Esophagus squamous epithelium (tissue), 5 donors: ENCODE measurements at regions not wholly inside any gene's neighbourhood (a gene's known extent, or its start where the extent isn't known, plus 50 kb on each side); places are given as distances from the start of the nearest gene placed in this dataset.

Source experiments
- DNase-seq: peaks from one replicate; lab custom pipeline; 2025; lab: John Stamatoyannopoulos, UW
- H3K27ac ChIP-seq, 4 donors: fragments of 200-600 bp; sonication (generic); one replicate each; pipeline ENCODE4 v1.5.1; 2016 to 2019; ENCODE audit warnings: mild to moderate bottlenecking in 1 of 4
- H3K27me3 ChIP-seq, 4 donors: fragments of 200-600 bp; sonication (generic); 1 replicate in 3 of 4; 2 replicates in 1 of 4; pipeline versions ENCODE4 v1.5.1 to v1.6.0; 2017 to 2021; ENCODE audit warnings: antibody characterized with exemption in 1 of 4
- H3K36me3 ChIP-seq, 3 donors: fragments of 200-600 bp; sonication (generic); one replicate each; pipeline ENCODE4 v1.5.1; 2016 to 2019
- H3K4me1 ChIP-seq, 3 donors: fragments of 200-600 bp; sonication (generic); one replicate each; pipeline ENCODE4 v1.5.1; 2017 to 2019
- H3K4me3 ChIP-seq, 4 donors: fragments of 200-600 bp; sonication (generic); 1 replicate in 3 of 4; 2 replicates in 1 of 4; pipeline ENCODE4 v1.5.1; 2016 to 2019; ENCODE audit warnings: mild to moderate bottlenecking in 2 of 4, moderate library complexity in 1 of 4
- H3K9me3 ChIP-seq, 3 donors: fragments of 200-600 bp; sonication (generic); one replicate each; pipeline ENCODE4 v1.5.1; 2016 to 2019
- POLR2A ChIP-seq, 4 donors: fragments of 450-650 bp; IDR thresholded peaks; one replicate each; pipeline ENCODE4 v1.6.1; 2017; ENCODE audit warnings: antibody characterized with exemption in 4 of 4, mild to moderate bottlenecking in 4 of 4, moderate library complexity in 3 of 4
- WGBS, 2 donors: methylation state at CpG; one replicate each; pipeline ENCODE4 v1.1.5; 2018; 5-methylcytosine and 5-hydroxymethylcytosine counted together
- intact Hi-C: fragments of 100-400 bp; cut with DNase I; formaldehyde crosslinking; loops from one replicate; pipeline ENCODE4 v1.15.0; 2022
- TF ChIP-seq, protein P1 (sequence below), 6 experiments: fragments of 450-650 bp in 4 of 6; fragments of 200-600 bp in 2 of 6; sonication (generic) in 2 of 6; IDR thresholded peaks; one replicate each; pipeline ENCODE4 v1.5.1; 2016 to 2019; ENCODE audit warnings: antibody characterized with exemption in 6 of 6, mild to moderate bottlenecking in 4 of 6, moderate library complexity in 4 of 6
- donor health status: DM: yes; HTN: yes; CAD: no.

DNA sequence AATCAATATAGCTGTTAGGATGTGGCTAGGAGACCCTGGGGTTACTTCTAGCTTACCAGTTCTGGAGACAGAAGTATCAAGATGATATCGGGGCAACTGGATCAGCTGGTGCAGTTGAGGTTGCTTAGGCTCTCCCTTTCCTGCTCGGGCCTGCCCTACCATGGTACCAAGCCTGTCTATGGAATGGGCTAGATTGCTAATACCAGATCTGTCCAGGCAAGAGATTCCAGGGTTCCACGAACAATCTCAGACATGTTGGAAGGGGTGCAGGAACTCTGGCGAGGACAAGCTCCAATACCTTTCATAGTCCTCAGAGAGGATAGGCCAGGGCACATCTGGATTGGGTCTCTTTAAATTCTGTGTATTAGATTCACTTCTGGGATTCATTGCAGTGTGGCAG is 53.8 kb downstream of the ADM start:
- Histone ChIP-seq H3K4me1 (no peaks in the 10 kb centered on the region), H3K9me3 (no peaks in the 10 kb centered on the region), H3K27ac (no peak overlapping the region), H3K36me3 (no peaks in the 10 kb centered on the region), H3K27me3 (no peaks in the 10 kb centered on the region), H3K4me3 (no peak overlapping the region)
- no peak for DNase-seq
- no peak for TF ChIP-seq POLR2A (IDR thresholded peaks at IDR 0.05)
- TF ChIP-seq, protein P1, sequence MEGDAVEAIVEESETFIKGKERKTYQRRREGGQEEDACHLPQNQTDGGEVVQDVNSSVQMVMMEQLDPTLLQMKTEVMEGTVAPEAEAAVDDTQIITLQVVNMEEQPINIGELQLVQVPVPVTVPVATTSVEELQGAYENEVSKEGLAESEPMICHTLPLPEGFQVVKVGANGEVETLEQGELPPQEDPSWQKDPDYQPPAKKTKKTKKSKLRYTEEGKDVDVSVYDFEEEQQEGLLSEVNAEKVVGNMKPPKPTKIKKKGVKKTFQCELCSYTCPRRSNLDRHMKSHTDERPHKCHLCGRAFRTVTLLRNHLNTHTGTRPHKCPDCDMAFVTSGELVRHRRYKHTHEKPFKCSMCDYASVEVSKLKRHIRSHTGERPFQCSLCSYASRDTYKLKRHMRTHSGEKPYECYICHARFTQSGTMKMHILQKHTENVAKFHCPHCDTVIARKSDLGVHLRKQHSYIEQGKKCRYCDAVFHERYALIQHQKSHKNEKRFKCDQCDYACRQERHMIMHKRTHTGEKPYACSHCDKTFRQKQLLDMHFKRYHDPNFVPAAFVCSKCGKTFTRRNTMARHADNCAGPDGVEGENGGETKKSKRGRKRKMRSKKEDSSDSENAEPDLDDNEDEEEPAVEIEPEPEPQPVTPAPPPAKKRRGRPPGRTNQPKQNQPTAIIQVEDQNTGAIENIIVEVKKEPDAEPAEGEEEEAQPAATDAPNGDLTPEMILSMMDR (IDR thresholded peaks at IDR 0.05) = no peak
- 23 to 58% methylated on average over 3 to 4 of the region's 4 CpGs for WGBS, 2 donors
- intact Hi-C loops = no loop called here

GRCh38 chr11:10359171-10359570 is 54.3 kb downstream of the ADM start:
- Histone ChIP-seq H3K9me3 (no peaks in the 10 kb centered on the region), H3K4me1 (no peaks in the 10 kb centered on the region), H3K4me3 (no peak overlapping the region), H3K27ac (no peak overlapping the region), H3K27me3 (no peaks in the 10 kb centered on the region), H3K36me3 (no peaks in the 10 kb centered on the region)
- DNase-seq = no peak
- intact Hi-C loops = no loop called here
- 74 to 89% methylated on average over 1 of the region's 1 CpG for WGBS, 2 donors
- TF ChIP-seq POLR2A (IDR thresholded peaks at IDR 0.05) = no peak
- TF ChIP-seq, protein P1 (IDR thresholded peaks at IDR 0.05) = no peak

DNA sequence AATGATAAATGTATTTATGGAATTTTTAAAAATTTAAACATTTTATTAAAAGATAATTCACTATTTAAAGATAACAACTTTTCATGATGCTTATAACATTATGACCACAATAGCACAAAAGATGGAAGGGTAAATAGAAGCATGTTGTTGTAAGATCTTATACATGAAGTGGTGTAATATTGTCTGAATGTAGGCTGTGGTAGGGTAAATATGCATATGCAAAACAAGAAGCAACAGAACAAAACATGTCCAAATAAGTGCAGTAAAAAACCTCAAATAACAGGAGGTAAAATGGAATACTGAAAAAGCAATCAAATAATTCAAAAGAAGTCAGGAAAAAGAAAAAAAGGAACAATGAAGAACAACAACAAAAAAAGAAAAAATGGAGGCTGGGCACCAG is 56.0 kb downstream of the ADM start:
- TF ChIP-seq, protein P1 (IDR thresholded peaks at IDR 0.05) = no peak
- TF ChIP-seq POLR2A (IDR thresholded peaks at IDR 0.05) = no peak
- no peaks in the 10 kb centered on the region for H3K36me3 ChIP-seq
- DNase-seq = no peak
- H3K4me1 ChIP-seq = no peaks in the 10 kb centered on the region
- H3K27me3 ChIP-seq = no peaks in the 10 kb centered on the region
- intact Hi-C loops = no loop called here
- H3K27ac ChIP-seq = no peak overlapping the region
- no peaks in the 10 kb centered on the region for H3K9me3 ChIP-seq
- no peak overlapping the region for H3K4me3 ChIP-seq

GRCh38 chr11:10365045-10365444 is 60.2 kb downstream of the ADM start:
- Histone ChIP-seq H3K4me1 (peaks cover 3 to 11% (median 7%) of the 10 kb centered on the region in 3 donors), H3K36me3 (no peaks in the 10 kb centered on the region), H3K27ac (no peak overlapping the region), H3K4me3 (no peak overlapping the region), H3K9me3 (no peaks in the 10 kb centered on the region), H3K27me3 (no peaks in the 10 kb centered on the region)
- intact Hi-C loops = no loop called here
- no peak for TF ChIP-seq POLR2A (IDR thresholded peaks at IDR 0.05)
- WGBS, 2 donors = 84 to 90% methylated on average over 5 of the region's 5 CpGs
- no peak for DNase-seq

- Histone ChIP-seq H3K27me3 (no peaks in the 10 kb centered on the region), H3K9me3 (no peaks in the 10 kb centered on the region), H3K27ac (peak overlapping the region in 2 of 4 donors; percentile 44 to 69), H3K4me1 (peaks cover 3 to 11% (median 7%) of the 10 kb centered on the region in 3 donors), H3K4me3 (peak overlapping the region in 1 of 4 donors; percentile 26), H3K36me3 (no peaks in the 10 kb centered on the region)
- peak; percentile 24 for DNase-seq
- TF ChIP-seq POLR2A (IDR thresholded peaks at IDR 0.05) = no peak
- TF ChIP-seq, protein P1 (IDR thresholded peaks at IDR 0.05) = peak; percentile 52 to 79 (median 74)
- intact Hi-C loops = no loop called here
- WGBS, 2 donors = 26 to 54% methylated on average over 5 to 8 of the region's 8 CpGs
Measured at GRCh38 chr11:10366568-10367331, 61.9 kb downstream of the ADM start.
